ENCODE measurements at regions not wholly inside any gene's neighbourhood (a gene's known extent, or its start where the extent isn't known, plus 50 kb on each side); places are given as distances from the start of the nearest gene placed in this dataset.
"Not testable (repeated sequence)": the region's sequence is repeated elsewhere in the genome, so short reads cannot be mapped to it uniquely, and the experiment has no call there.

DNA sequence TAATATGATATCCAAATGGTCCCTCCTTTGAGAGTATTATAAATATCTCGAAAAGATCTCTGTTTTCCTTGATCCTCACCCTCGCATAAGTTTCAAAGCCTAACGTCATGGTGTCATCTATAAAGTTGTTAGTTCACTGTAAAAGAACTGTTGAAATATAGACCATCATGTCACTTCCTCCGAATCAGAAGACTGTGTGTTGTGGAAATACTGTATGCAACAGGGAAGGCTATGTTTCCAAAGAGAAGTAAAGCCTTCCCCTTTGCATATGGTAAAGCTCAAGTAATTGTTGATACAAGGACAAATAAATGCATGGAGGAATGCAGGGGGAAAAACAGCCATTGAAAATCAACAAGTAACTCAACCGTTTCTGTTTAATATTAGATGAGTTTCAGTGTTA, 125.9 kb downstream of the ZNF365 start:
- DNase-seq: not testable (repeated sequence)

DNA sequence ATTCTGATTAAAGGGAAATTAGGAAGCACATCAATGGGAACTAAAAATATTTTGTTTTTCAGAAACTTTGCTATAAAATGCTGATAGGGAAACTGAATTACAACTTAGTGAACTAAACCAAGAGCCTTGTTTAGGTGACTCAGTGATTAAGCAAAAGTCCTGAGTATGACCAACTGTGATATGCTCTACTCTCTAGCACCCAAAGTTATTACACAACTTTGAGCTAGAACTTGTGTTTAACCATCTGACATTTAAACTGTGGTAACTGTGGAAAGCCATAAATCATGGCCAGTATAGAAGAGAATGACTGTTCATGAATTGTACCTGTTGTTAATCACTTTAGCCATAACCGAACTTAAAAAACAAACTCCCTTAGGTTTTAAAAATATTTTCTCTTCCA, 127.4 kb downstream of the ZNF365 start:
- DNase-seq: no peak

DNA sequence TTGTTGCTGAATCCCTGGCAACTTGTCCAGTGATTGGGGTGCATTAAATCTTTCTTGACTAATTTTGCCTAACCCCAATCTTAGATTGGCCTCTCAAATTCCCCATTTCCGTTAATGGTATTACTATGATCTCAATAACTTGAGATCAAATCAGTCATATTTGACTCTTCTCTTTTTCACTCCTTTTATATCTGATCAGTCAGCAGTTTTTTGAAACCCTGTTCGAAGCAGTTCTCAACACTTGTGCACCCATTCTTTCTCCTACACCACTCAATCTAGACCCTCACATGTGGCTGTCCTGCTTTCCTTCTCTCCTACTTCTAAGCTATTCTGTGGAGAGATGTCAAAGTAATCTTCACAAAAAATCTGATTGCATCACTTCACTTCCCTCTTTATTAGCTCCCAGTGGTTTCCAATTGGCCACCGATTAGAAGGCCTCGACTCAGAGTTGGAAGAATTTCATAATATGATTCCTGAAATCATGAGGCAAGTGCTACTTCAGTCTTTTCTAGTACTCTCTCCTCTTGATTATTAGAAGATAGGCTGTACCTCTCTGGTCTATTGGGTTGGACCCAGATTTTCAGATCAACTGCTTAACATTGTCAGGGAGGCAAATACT, 128.9 kb downstream of the ZNF365 start:
- DNase-seq: no peak

DNA sequence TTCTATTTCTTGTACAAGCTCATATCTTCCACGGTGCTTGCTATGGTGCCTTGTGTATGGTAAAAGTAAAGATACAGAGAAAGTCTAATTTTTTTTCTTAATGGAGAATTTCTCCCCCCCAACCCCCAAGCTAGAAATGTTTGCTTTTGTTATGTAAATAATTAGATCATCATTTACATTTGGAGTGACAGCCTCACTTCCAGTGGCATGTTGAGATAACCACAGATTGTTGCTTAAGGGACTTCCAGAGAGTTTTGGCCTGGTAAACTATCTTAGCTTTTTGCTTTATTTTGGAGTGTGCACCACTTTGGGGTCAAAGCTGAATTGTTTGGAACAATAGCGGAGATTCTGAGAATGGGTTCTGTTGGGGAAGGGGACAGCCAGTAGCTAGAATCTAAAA, 129.7 kb downstream of the ZNF365 start:
- DNase-seq: no peak

DNA sequence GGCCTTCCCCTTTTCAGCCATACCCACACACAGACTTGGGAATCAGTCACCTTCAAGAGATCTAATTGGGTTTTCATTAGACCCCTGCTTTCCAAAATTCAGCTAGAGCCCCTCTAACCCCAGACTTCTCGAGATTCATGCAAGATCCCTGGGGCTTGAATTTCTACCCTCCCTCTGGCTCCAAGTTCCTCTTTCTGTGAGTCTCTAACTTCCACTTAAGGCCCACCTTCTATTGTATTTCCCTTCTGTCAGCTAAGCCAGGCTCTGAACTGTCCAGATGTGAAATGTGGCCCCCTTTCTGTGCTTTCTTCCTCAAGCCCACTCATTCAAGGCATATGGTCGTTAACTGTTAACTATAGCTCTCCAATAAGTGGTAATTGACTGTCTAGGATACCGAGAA, 132.2 kb downstream of the ZNF365 start:
- DNase-seq: no peak

DNA sequence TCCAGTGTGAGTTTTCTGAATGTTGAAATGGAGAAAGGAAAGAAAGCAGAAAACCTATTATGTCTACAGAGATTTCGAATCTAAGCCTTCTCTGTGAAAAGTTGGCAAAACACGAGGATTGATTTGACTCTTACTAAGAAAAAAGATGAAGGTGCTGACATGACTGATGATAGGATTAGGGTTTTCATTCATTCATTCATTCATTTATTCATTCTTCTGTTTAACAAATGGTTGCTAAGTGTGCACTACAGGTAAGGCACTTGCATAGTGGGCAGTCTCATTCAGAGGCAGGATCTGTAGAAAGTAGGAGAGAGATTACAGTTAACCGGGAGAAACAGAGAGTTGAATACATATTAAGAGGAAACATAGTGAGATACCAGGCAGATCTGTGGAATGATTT, 137.1 kb downstream of the ZNF365 start:
- DNase-seq: no peak

DNA sequence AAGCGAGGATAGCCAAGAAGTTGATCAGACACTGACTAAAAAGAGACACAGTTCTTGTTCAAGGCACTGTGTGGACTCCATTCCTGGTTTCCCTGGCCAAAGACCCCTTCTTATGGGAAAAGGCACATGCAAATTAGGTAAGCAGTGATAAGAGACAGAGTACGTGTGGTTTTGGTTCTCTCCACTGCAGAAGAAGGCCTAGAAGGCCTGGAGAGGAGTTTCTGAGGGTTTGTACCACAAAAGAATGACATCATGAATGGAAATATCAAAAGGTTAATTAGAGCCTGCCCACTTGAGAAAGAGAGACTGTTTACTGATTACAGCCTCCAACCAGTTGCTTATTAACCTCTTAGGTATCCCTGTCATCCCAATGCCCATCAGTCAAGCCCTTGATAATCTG, 137.5 kb downstream of the ZNF365 start:
- no peak for DNase-seq

DNA sequence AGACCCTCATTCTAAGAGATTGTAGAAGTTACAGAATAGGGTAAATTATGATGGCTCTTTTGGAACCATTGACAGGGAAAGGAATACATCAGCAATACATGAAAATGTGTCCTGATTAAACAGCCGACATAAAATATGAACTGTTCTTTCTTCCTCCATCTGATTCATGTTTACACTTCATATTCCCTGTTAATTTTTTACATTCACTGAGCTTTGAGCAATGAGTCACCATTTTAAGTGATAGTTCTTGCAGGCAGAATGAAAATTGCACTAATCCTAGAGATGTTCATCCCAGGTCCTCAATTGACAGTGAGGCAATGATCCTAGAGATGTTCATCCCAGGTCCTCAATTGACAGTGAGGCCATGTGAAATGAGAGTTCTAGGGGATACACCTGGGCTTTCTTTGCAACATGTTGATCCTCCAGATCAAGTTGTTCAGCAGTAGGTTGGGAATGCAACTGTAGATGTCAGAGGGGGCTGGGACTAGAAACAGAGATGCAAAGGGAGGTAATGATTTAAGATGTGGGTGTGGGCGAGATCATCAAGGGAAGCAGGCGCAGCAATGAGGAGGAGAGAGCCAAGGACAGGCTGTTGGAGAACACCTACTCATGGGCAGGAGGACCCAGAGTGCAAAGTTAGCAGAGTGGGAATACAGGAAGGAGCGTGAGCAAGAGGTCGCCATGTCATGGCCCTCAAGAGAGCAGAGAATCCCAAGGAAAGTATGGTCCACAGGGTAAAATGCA, 138.7 kb downstream of the ZNF365 start:
- no peak for DNase-seq

DNA sequence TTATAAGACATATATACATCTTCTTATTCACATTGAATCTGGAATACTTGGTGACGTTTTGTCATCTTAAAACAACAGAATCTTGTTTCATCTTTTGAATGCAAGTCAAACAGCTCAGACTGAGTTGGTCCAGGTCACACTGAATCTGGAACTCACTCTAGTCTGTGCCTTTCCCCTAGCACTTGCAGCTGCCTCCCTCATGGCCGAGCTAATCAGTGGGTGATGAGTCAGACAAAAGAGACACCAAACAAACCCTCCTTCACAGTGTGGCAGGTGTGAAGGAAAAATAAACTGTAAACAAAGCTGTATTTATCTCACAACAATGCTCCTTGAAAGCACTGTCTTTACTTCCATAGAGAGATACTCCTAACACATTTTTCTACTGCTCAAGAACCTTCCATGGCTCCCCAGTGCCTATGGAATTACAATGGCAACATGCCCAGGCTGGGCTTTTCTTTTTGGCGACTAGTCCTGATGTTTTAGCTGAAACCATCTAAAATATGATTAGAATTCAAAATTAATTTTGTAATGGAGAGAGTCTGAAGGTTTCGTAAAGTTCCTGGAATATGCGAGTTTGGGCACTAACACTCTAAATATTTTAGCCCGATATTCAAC, 140.0 kb downstream of the ZNF365 start:
- no peak for DNase-seq

DNA sequence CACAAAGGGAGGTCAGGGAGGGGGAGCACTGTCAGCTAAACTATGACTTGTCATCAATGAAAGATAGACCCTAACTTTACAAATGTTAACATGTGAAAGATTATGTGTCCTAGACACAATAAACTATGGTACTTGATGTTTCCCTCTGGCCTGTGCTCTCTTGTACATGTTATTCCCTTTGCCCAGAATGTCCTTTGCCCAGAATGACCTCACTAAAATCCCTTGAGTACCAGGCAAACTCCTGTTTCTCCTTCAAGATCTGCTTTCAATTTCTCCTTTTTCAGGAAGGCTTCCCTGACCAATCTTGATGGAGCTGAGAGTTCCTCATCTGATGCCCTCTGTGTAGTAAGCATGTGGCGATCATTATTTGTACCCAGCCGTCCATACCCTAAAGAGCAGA, 143.1 kb downstream of the ZNF365 start:
- DNase-seq: no peak

DNA sequence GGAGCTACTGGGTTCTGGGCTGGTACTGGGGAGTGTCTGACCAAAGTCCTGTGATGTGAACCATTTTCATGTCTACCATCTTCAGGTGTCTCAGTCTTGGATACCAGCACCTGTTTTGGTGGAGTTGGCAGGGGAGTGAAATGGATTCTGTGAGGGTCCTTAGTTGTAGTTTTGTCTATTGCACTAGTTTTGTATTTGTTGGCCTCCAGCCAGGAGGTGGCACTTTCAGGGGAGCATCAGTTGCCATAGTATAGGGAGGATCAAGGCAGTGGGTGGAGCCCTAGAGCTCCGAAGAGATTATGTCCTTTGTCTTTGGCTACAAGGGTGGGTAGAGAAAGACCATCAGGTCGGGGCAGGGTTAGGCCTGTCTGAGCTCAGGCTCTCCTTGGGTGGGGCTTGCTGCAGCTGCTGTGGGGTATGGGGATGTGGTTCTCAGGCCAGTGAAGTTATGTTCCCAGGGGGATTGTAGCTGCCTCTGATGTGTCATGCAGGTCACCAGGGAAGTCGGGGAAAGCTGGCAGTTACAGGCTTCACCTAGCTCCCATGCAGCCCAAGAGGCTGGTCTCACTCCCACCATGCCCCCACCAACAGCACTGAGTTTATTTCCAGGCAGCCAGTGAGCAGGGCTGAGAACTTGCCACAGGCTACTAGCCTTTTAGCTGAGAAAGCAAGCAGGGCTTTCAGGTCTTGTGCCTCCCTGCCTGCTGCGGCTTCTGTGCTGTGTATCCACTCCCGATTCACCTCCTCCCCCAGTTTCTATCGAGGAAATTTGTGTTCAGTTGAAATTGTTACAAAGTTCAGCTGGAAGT, 153.1 kb downstream of the ZNF365 start:
- DNase-seq: no peak

DNA sequence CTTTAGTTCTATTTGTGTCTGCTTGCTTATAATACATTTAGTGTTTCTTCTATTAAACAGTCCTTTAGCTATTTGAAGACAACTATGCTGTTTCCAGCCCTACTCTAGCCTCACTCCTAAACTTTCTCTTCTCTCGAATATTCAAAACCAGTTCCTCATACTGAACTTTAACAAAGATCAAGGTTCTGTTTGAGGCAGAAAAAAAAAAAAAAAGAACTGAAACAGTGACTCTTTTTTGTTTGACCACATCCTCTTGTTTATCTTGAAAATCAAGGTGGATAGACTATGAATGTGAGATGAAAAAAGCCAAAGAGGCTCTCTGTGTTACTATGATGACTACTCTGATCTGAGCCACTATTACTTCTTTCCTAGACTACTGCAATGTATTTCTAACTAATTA, 154.3 kb downstream of the ZNF365 start:
- DNase-seq: no peak

DNA sequence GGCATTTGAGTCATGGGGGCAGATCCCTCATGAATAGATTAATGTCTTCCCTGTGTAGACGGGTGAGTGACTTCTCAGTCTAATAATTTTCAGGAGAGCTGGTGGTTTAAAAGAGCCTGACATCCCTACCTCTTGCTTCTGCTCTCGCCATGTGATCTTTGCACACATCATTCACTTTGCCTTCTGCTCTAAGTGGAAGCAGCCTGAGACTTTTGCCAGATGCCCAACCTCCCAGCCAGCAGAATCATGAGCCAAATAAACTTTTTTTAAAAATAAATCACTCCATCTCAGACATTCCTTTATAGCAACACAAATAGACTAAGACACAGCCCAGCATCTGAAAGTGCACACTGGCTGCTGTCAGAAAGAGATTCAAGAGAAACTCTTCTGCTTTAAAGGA, 155.2 kb downstream of the ZNF365 start:
- DNase-seq: no peak

DNA sequence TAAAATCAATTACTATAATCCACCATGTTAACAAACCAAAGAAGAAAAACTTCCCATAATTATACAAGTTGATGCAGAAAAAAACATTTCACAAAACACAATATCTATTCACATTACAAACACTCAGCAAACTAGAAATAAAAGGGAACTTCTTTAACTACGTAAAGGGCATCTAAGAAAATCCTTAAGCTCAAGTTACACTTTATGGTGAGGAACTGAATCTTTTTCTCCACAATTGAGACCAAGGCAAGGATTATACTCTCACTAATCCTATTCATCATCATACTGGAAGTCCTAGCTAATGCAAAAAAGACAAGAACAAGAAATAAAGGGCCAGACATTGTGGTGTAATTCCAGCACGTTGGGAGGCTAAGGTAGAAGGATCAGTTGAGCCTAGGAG, 159.9 kb downstream of the ZNF365 start:
- no peak for DNase-seq

DNA sequence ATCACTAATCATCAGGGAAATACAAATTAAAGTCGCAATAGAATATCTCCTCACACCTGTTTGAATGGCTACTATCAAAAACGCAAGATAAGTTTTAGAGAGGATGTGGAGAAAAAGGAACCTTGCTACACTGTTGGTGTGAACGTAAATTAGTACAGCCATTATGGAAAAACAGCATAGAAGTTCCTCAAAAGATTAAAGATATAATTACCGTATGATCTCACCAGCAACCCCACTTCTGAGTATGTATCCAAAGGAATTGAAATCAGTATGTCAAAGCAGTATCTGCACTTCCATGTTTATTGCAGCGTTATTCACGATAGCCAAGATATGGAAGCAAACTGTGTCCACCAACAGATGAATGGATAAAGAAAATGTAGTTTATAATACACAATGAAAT, 164.4 kb downstream of the ZNF365 start:
- DNase-seq: no peak

DNA sequence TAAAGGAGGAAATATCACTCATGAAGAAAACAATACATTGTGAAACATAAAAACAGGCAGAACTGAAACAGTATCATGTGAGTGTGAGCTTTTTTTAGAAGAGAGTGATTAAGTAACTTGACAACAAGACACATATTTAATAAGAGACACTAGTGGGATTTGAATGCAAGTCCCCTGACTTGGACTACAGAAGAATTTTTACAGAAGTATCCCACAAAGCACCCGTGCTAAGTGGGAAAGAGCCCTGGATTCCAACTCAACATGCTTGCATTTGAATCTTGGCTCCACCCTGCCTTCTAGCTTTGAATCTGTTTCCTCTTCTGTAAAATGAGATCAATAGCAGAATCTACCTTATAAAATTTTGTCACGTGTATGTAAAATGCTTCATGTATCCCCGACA, 166.2 kb downstream of the ZNF365 start:
- DNase-seq: no peak

DNA sequence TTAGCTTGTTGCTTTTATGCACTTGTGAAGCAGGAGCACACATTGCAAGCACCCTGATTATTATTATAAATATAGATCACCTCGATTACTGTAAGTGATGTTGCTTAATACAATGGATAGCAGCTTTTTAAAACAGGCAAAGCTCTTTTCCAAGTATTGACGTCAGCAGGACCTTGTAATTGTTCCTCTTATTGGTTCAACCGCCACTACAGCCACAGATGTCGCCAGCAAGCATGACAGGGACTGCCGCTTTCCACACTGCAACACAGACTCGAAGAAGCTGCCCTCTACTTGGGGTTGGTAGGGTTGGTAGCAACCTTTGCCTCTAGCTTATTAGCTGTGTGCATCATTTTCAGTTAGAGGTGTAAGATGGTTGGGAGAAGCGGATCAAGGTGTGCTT, 167.6 kb downstream of the ZNF365 start:
- no peak for DNase-seq

DNA sequence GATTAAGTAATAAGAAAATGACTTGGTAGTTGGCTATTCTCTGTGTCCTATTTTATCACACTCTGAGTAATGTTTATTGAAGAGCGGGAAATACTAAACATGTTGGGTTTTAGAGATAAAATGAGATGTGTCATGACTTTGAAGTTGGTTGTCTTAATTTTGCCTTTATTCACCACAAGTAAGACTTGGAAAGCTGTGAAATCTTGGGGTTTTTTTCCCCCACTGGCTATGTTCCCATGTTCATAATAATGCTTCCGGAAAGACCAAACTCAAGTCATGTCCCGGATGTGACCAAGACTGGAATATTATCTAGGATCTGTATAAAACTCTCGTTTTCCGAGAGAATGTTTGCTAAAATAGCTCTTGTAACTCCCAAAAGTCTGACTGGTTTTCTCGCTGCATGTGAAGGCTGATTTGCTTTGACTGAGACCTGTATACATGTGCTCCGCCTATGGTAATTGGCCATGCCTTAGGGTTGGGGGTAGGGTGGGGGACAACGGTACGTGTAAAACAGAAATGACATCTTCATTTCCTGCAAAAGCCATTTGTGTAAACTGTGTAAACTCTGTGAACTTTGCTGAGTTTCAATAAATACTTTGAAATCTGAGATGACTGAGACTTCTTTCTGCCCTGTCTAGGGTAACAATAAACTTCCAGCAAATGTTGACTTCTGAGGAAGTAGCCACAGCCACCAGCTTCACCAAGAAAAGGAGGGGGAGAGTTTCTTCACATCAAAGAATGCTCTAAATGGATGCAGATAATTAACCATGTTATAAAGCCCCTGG, 169.6 kb downstream of the ZNF365 start:
- no peak for DNase-seq

DNA sequence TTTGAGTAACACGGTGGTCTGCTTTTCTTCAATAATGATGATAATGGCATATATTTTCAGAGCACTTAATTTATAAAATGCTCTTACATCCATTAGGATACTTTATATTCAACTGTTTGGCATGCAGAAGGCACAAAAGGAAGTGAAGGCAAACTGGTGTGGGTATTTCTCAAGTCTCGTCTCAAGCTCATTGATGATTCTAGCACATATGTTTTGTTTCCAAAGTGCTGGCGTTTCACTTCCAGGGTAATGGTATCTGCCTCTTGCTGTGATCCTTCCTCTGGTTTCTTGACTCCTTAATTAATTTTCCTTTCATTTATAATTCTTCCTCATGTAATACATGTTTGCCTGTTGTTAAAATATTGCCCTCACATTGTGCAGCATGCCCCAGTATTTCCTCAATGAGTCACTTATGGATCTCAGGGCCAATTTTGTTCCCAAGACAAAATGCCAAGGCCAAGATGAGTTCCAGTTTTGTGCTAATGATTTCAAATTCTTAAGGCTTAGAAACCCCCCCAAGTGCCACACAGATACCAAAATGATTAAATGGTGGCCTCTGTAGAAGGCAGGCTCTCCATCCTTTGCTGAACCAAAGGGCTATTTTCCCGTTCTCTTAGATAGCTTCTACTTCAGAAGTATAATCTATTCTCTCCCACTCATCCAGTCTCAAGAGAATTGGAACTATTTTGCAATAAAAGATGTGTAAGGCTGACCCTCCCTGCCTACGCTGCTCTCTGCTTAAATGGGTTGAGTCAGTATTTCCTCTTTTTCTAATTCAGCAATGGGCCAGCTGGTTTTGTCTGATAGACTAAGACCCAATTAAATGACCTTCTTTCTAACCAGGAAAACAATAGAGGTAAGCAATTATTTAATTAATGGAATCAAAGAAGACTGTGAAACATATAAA, 171.2 kb downstream of the ZNF365 start:
- no peak for DNase-seq

DNA sequence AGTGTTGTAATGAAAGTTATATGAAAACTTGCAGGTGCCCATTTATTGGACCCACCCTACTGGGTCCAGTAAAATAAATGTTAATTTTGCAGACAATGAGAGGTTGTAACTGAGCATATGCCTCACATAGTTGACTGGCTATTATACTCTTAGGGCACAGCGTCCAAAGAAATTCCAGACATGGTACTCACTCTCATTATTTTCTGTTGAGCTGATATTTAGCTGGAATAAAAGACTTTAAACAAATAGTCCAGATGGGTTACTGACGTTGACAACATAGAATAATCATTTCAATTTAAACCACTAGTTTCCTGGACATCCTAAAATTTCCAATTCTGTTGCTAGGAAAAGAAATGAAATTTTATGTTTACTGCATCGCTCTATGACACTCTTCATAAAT, 174.5 kb downstream of the ZNF365 start:
- DNase-seq: no peak

DNA sequence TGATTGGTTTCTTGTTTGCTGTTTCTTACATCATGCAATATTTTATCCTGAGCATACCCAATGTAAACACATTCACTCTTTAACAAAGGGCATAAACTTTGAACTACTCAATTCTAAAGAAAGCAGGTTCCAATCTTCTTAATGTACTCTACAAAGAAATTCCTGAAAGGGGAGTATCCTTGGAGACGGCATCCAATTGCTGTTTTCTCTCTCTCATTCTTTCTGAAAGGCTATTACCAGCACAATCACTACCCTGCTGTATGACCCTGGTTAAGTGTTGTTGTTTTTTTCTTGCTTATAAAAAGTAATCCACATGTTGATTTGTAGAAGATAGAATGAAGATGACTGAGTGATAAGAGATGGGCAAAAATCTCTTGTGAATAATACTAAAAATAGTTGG, 176.0 kb downstream of the ZNF365 start:
- DNase-seq: no peak
